ENCODE measurements at regions not wholly inside any gene's neighbourhood (a gene's known extent, or its start where the extent isn't known, plus 50 kb on each side); places are given as distances from the start of the nearest gene placed in this dataset.

GRCh38 chr4:132317923-132318322, 831.2 kb upstream of the PCDH10 start:
- H3K9me3 ChIP-seq (ENCODE audit: low read length), result no peaks in the 10 kb centered on the region
- no peaks in the 10 kb centered on the region for H3F3A ChIP-seq (ENCODE audit: insufficient read depth, low read length, poor library complexity, severe bottlenecking)
- no peak overlapping the region for H3K27ac ChIP-seq (ENCODE audit: low read length)
- H3K4me3 ChIP-seq (ENCODE audit: low read length), result no peak overlapping the region
- no peak overlapping the region for H2AFZ ChIP-seq (ENCODE audit: low read depth, low read length)
- TF ChIP-seq MXI1 (conservative IDR thresholded peaks at IDR 0.05; ENCODE audit: poor library complexity, severe bottlenecking), result no peak
- no peak for TF ChIP-seq EZH2 (IDR thresholded peaks at IDR 0.05; ENCODE audit: borderline replicate concordance, insufficient read depth, low read length, poor library complexity, severe bottlenecking)
- TF ChIP-seq POLR2AphosphoS5 (IDR thresholded peaks at IDR 0.05), result no peak
- TF ChIP-seq TAF1 (IDR thresholded peaks at IDR 0.05; ENCODE audit: low read depth), result no peak
- no peak for TF ChIP-seq REST (IDR thresholded peaks at IDR 0.05; ENCODE audit: borderline replicate concordance)
- TF ChIP-seq RAD21 (conservative IDR thresholded peaks at IDR 0.05), result no peak
- TF ChIP-seq SMC3 (conservative IDR thresholded peaks at IDR 0.05; ENCODE audit: poor library complexity), result no peak
- no peak for TF ChIP-seq EP300 (conservative IDR thresholded peaks at IDR 0.05; ENCODE audit: poor library complexity, severe bottlenecking)
- TF ChIP-seq, protein P1, sequence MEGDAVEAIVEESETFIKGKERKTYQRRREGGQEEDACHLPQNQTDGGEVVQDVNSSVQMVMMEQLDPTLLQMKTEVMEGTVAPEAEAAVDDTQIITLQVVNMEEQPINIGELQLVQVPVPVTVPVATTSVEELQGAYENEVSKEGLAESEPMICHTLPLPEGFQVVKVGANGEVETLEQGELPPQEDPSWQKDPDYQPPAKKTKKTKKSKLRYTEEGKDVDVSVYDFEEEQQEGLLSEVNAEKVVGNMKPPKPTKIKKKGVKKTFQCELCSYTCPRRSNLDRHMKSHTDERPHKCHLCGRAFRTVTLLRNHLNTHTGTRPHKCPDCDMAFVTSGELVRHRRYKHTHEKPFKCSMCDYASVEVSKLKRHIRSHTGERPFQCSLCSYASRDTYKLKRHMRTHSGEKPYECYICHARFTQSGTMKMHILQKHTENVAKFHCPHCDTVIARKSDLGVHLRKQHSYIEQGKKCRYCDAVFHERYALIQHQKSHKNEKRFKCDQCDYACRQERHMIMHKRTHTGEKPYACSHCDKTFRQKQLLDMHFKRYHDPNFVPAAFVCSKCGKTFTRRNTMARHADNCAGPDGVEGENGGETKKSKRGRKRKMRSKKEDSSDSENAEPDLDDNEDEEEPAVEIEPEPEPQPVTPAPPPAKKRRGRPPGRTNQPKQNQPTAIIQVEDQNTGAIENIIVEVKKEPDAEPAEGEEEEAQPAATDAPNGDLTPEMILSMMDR (IDR thresholded peaks at IDR 0.05; ENCODE audit: poor library complexity, severe bottlenecking), result no peak
- H3K4me2 ChIP-seq (ENCODE audit: low read length), result no peak overlapping the region
- H3K79me2 ChIP-seq (replicated peaks; ENCODE audit: insufficient read depth, low read length), result no peaks in the 10 kb centered on the region
- no peaks in the 10 kb centered on the region for H3K36me3 ChIP-seq (ENCODE audit: insufficient read depth, low read length)
- no peaks in the 10 kb centered on the region for H3K9me2 ChIP-seq (ENCODE audit: insufficient read depth, low read length)
- no peaks in the 10 kb centered on the region for H4K20me1 ChIP-seq (ENCODE audit: insufficient read depth)
- H3K27me3 ChIP-seq (ENCODE audit: insufficient read depth, low read depth, low read length), result no peaks in the 10 kb centered on the region
- H3K9ac ChIP-seq (ENCODE audit: low read length), result no peak overlapping the region

DNA sequence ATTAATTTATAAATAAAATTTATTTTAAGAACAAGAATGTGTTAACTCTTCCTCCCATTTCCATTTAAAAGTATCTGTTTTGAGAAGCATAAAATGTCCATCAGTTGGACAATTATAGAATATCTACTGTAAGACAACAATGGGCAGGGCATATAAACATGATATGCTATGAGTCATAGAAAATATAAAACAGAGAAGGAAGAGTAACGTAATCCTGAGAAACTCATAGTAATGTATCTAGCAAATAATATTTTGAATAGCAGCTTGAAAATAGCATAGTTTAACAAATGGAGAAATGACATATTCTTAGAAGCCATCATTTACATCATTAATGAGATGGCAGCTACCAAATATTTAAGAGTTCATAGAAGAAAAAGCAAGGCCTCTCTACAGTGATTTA, 820.3 kb upstream of the PCDH10 start:
- H3K27ac ChIP-seq (ENCODE audit: low read length), result no peak overlapping the region
- no peaks in the 10 kb centered on the region for H3K27me3 ChIP-seq (ENCODE audit: insufficient read depth, low read depth, low read length)
- no peak overlapping the region for H3K4me3 ChIP-seq (ENCODE audit: low read length)
- H3K4me2 ChIP-seq (ENCODE audit: low read length), result no peak overlapping the region
- no peak overlapping the region for H3K9ac ChIP-seq (ENCODE audit: low read length)
- no peak overlapping the region for H2AFZ ChIP-seq (ENCODE audit: low read depth, low read length)
- H3K79me2 ChIP-seq (replicated peaks; ENCODE audit: insufficient read depth, low read length), result no peaks in the 10 kb centered on the region
- TF ChIP-seq REST (IDR thresholded peaks at IDR 0.05; ENCODE audit: borderline replicate concordance), result no peak
- no peaks in the 10 kb centered on the region for H3K9me2 ChIP-seq (ENCODE audit: insufficient read depth, low read length)
- H3K9me3 ChIP-seq (ENCODE audit: low read length), result no peaks in the 10 kb centered on the region
- no peaks in the 10 kb centered on the region for H4K20me1 ChIP-seq (ENCODE audit: insufficient read depth)
- H3K36me3 ChIP-seq (ENCODE audit: insufficient read depth, low read length), result no peaks in the 10 kb centered on the region
- no peaks in the 10 kb centered on the region for H3F3A ChIP-seq (ENCODE audit: insufficient read depth, low read length, poor library complexity, severe bottlenecking)
